ENCODE measurements at regions not wholly inside any gene's neighbourhood (a gene's known extent, or its start where the extent isn't known, plus 50 kb on each side); places are given as distances from the start of the nearest gene placed in this dataset.

DNA sequence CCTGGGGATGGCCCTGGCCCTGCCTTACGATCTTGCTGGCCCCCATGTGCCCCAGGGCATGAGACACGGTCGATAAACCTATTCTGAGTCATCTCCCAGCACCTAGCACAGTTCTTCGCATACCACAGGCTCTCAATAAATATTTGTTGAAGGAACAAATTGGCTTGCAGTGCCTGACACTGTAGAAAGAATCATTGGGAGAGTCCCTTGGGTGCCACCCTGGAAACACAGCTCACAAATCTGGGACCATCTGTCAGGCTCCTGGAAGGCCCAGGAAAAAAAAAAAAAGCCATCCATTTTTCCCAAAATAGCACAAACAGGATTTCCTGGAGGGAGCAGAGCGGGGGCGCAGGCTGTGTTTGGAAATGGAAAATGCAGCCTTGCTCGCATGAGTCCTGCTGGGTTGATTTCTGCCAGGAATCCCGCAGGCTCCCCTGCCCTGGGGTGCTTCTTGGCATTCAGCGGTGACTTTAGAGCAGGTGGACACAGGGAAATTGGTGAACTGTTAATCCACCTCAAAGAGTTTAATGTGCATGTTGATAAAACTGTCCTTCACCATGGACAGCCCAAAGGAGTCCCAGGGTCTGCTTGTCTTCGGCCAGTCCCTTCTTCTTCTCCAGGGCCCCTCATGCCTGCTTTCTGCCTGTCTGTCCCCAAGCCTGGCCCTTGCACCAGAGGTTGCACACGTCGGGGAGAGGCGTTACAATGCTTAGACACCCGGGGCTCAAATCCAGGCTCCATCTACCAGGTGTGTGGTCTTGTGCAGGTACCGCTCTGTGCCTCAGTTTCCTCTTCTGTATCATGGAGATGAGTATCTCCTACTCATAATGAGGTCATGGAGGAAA, 106.1 kb upstream of the RFLNA start:
- DNase-seq (ENCODE audit: low read depth): no peak

DNA sequence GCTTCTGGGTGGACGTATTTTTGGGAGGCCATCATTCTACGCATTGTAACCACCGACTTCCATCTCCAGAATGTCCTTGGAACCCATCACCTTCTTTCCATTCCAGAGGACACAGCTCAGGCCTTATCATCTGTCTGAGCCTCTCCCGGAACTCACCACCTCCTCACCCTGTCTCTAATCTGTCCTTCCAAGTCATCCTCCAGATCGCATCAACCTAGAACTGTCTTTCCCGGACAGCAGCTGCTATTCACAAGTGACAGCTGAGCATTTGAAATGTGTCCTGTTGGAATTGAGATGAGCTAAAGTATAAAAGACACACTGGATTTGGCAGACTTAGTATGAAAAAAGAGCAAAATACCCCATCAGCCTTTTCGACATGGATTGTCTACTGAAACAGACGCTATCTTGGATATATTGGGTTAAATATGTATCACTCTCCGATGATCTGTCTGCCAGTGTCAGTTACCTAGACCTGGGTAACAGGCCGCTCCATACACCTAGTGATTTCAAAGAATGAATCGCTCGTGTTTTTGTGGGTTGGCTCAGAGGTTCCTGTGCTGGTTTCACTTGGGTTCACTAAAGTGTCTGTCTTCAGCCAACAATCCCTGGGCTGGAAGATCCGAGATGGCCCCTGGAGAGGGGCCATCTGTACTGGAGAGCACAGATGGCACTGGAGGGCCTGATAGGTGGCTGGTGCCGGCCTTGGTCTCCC, 104.4 kb upstream of the RFLNA start:
- DNase-seq (ENCODE audit: low read depth): no peak

DNA sequence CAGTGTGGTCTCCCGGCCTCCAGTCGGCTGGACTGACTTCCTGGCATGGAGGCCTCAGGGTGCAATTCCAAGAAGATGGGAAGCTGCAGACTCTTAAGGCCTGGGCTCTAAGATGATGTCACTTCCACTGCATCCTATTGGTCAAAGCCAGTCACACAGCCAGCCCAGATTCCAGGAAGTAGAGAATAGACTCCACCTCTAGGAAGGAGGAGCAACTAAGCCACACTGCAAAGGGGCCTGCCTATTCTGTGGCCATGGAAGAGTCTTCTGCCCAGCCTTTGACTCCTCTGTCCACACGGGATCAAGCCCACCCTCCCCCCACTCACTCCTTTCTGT, 103.9 kb upstream of the RFLNA start:
- no peak for DNase-seq (ENCODE audit: low read depth)

DNA sequence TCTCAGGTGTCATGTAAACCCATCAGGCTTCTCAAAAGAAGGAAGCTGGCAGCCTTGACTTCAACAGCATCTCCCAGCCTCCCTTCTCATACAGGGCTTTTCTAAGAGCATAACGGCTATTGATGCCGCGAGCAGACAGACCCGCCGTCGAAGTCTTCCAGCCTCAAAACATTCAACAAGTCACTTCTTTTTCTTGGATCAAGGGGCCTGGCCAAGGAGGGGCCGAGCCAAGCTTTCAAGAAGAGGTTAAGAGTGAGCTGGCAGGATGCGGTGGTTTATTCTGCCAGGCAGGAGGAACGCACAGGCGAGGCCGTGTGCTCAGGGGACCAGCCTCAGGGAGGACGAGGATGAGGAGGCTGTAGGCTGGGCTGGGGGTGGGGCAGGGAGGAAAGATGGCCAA, 102.9 kb upstream of the RFLNA start:
- no peak for DNase-seq (ENCODE audit: low read depth)

- no peak for DNase-seq (ENCODE audit: low read depth)
Observed at GRCh38 chr12:124194264-124194892, 100.5 kb upstream of the RFLNA start.

DNA sequence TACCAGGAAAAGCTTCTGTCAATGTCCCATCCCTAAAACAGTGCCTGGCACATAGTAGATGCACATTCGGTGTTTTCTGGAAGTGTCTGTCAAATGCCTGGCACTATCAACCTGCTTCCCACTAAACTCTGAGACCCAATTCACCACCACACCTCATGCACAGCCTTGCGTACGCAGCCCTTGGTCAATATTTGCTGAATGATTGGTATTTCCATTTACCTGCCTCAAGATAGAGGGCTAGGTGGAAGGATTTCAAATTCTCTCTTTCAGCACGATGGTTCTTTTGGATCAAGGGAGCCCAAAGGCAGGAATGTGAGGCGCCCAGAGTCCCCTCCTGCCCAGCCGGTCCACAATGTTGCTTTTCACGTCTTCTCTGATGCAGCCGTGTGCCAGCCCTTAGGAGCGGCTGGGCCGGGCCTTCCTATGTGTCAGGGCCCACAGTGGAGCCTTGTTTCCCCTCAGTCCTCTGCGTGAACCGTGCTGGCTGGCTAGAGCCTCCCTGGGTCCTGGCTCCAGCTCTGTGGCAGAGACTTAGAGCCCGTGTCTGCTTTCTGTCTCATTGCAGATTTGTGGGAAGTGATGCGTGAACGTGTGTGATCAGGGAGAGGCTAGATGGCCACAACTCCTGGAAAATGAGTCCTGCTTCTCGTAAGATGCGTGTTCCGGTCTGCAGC, 99.9 kb upstream of the RFLNA start:
- DNase-seq (ENCODE audit: low read depth): no peak

- DNase-seq (ENCODE audit: low read depth): no peak
Observed at GRCh38 chr12:124195567-124195942, 99.3 kb upstream of the RFLNA start.

- no peak for DNase-seq (ENCODE audit: low read depth)
Observed at GRCh38 chr12:124196236-124196635, 98.7 kb upstream of the RFLNA start.

DNA sequence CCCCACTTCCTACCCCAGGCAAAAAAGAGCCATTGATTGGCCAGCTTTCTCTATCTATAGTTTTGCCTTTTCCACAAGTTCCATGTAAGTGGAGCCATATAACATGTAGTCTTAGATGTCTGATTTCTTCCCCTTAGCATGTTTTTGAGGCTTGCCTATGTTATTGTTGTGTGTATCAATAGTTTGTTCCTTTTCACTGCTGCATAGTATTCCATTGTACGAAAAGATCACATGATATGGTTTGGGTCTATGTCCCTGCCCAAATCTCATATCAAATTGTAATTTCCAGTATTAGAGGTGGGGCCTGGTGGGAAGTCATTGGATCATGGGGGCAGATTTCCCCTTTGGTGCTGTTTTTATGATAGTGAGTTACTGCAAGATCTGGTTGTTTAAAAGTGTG, 93.6 kb upstream of the RFLNA start:
- DNase-seq (ENCODE audit: low read depth): no peak

DNA sequence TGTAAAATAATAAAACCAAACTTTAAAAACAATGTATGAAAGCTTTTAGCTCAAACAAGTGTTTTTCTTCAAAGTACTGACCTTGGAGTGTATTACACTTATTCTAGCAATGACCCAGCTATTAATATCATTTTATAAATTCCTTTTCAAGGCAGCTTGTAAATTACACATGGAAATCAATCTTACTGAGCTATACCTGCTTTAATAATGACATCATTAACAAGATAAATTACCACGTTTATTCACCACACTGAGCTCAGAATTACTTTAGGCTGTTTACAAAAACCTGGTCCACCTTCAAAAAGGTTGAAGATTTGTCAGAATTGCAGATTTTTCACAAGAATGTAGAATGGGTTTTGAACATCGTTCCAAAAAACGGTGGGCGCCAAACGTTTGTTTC, 91.7 kb upstream of the RFLNA start:
- DNase-seq (ENCODE audit: low read depth): no peak

GRCh38 chr12:124205405-124205804, 89.5 kb upstream of the RFLNA start:
- no peak for DNase-seq (ENCODE audit: low read depth)

- DNase-seq (ENCODE audit: low read depth): no peak
Observed at GRCh38 chr12:124207049-124207448, 87.8 kb upstream of the RFLNA start.

GRCh38 chr12:124207617-124208016, 87.3 kb upstream of the RFLNA start:
- DNase-seq (ENCODE audit: low read depth): no peak

DNA sequence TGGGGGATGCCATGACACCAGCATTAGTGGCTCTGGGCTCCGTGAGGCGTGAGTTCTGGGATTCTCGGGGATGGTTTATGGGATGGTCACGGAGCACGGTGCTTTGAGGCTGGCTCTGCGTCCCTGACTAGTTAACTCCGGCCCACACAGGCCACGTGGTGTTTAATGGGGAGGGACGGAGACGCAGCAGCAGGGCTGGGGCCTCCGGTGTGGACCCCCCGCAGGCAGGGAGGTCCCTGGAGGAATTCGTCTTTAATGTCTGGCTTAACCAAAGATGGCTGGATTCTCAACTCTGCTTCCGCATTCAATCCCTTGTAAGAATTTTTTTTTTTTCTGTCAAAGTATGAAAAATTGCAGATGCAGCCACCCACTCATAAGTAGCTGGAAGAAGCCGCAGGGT, 86.4 kb upstream of the RFLNA start:
- DNase-seq (ENCODE audit: low read depth): no peak

GRCh38 chr12:124210991-124211577, 83.8 kb upstream of the RFLNA start:
- no peak for DNase-seq (ENCODE audit: low read depth)

DNA sequence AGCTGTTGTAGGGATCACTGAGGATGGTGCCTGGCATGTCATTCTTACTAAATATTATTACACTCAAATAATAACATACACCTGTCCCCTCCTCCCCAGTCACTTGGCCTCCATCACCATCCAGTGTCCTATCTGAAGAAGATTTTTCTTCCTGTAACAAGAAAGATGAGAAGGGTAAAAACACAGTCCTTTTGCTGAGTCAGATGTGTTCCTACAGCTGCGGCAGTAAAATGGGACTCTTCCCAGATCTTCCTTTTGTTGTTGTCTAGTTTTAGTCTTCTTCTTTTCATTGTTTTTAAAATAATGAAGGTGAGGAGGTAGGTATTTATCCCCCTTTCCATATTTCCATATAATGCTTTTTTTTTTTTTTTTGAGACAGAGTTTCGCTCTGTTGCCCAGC, 83.1 kb upstream of the RFLNA start:
- DNase-seq (ENCODE audit: low read depth): no peak

DNA sequence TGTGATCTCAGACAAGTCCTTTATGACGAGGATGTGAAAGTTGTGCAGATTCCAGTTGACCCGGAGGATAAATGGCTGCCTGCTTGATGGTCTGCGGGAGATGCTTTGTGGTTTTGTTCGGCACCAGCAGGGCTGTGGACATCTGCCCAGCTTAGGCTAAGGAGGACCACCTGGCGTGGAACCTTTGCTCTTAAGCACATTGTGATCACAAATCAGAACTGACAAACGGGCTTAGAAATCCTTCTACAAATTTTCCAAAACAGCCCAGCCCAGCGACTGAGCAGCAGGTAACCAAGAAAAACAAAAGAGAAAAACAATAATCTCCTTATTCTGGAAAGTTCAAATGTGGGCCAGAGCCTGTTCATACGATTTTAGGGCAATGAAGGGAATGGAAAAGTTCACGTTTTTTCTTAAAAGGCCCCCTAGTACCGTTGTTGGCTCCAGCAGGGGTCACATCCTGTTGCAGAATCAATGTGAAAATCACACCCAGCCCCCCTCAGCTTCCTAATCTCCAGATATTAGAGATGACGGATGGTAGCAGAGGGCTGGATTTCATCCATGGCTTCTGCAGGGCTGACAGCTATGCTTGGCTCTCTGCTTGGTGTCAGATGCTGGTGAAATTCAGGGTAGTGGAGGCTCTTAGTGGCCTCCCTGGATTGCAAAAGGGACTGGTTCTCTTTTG, 81.1 kb upstream of the RFLNA start:
- DNase-seq (ENCODE audit: low read depth): no peak

DNA sequence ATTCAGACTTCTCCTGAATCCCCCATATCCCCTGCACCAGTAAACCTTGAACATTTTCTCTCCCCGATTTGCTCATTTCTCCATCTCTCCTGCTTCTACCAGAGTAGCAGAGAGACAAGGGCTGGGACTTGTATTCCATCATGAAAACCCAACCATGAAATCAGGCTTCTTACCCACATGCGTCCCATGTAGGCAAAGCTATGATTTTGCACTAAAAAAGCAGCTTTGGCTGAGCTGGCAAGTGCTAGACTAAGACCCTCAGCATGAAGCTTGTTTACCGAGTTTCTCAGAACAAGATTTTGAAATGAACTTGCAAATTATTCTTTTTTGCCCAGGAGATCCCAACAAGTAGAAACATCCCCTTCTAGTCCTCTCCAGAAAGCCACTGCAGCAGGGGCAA, 80.3 kb upstream of the RFLNA start:
- no peak for DNase-seq (ENCODE audit: low read depth)

DNA sequence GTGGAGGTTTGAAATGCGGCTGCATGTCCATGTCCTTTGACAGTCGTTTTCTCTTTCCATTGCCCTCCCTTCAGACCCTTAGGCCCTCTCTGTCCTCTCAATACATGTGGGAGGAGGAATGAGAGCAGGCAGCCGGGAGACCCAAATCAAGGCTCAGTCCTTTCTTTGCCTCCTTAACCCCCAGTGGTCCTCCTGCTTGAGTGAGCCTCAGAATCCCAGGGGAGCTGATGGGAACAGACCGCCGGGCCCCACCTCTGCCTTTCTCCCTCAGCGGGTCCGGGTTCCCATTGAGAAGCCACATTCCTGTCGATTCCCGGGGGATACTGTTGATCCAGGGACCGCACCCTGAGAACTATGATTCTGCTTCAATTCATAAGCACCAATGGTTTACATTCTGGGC, 77.9 kb upstream of the RFLNA start:
- DNase-seq (ENCODE audit: low read depth): no peak

DNA sequence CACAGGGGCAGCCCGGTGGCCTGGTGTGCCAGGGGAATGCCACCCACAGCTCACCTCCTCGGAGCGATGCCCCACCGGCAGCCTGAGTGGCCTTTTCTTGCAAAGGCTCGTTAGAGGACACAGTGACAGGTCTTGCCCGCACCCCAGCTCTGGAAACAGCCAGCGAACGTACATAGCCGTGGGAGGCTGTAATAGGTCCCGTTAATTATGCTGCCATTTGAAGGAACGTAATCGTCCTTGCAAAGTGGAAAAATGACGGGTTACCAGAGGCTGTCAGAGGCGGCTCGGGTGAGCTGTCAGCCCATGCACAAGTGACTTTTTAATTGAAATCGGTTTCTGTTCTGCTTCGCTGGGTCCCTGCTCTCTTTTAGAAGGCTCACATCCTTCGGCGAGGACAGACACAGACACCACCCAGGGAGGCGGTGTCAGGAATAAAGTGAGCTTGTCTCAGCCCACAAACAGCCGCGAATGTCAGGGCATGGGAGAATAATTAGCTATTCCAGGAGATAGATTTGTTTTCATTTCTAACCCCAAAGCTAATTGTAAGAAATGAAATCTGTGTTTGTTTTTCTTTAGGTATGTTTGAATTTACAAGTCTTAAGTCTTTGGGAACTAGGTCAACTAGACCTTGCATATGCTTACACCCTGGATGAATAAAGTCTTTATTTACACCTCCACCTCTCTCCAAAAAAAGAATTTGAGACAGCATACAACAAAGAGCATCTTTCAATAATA, 77.2 kb upstream of the RFLNA start:
- no peak for DNase-seq (ENCODE audit: low read depth)

- DNase-seq (ENCODE audit: low read depth): no peak
Observed at GRCh38 chr12:124218243-124218560, 76.7 kb upstream of the RFLNA start.

Data from stimulated activated CD4-positive, alpha-beta T cell treated with anti-CD3 and anti-CD28 coated beads, Interleukin-2, amount 100 ng/mL, for 4 hours (primary cell).